ENCODE measurements at regions not wholly inside any gene's neighbourhood (a gene's known extent, or its start where the extent isn't known, plus 50 kb on each side); places are given as distances from the start of the nearest gene placed in this dataset.

DNA sequence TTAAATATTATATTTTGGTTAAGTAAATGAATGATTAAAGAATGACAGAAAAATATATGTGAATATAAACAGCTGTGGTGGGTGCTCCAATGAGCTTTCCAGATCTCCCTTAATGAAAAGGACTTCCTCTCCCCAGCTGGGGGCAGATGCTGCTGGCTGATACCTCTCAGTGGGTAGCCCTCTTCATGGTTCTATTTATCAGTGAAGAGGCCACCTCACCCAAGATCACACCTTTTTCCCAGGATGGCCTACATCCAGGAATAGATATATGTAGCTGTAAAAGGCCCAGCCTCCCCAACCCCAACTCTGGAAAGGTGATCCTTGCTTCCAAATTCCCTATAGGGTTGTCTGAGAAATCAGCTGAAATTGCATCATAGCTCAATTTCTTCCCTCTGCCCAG lies 135.2 kb upstream of the ACVR2A start:
- no peak for DNase-seq

DNA sequence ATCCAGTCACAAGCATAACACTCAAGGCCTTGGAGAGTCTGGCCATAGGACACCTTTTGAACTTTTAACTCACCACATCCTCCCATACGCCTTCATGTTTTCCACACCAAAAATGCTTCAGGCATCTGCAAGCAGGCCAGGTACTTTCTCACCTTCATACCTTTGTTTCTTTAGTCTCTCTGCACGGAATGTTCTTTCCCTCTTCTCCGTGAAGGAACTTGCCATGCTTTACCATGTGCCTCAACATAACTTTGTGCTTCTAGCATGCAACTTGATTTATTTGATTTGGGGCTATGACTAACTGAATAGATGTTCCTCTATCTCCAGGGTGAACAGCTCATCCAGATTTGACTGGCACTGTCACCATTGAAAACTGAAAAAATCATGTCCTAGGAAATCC lies 141.7 kb upstream of the ACVR2A start:
- DNase-seq = no peak

DNA sequence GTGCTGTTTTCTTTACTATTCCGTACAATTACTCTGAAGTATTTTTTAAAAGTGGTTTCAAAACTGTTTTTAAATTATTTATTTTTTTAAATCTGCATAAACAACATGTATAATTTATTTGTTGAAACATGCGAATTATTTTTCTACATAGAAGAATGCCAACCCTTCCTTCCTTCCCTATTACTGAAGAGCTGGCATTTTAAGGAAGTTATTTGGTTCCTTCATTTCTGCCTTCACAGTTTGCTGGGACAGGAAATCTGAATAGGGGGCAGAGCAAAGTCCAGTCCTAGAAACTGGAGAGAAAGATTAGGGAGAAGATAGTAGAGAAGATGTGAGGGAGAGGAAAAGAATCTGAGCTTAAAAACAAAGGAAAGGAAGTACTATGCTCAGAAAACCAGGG lies 146.7 kb upstream of the ACVR2A start:
- no peak for DNase-seq

DNA sequence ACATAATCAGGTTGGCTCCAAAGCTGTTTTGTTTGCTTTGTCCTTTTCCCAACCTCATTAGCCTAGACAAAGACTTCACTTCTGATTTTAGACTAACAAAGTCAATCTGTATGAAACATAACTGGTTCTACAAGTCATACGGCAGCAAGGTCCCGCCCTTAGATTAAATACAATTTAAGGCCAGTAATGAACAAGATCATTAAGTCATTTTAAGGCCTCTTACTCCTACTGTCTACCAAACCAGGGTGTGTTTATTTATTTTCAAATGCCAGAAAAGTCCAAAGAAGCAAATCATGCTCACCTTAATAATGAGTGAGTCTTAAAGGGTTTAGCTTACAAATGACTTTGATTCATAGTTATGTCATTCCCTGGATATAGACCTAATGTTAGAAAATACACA lies 148.4 kb upstream of the ACVR2A start:
- no peak for DNase-seq

DNA sequence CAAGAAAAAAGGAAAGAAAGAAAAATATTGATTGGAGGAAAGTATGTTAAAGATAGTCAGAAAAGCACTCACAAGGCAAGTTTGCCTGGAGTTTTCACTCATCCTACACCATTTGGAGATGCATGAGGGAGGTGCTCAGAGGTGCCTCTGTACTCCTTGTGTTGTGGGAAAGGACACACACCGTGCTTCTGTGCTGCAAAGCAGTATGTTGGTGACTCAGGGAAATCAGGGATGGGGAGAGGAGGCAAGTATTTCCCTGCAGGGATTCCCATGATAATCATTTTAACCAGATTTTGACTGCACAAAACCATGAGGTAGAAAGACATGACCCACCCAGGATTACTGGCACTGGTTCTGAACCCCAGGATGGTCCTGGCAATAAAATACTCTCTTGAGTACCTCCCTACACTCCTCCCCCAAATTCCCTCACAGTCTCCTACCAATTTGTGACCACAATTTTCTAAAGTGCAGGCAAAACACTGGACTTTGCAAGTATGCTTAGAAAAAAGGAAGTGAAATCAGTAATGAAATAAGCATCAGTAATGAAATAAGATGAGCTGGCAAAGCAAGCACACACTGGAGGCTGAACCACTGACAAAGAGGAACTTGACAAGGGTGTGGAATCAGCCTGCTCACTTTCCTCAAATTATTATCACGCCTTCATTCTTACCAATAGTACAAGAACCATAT lies 155.5 kb upstream of the ACVR2A start:
- DNase-seq = no peak

DNA sequence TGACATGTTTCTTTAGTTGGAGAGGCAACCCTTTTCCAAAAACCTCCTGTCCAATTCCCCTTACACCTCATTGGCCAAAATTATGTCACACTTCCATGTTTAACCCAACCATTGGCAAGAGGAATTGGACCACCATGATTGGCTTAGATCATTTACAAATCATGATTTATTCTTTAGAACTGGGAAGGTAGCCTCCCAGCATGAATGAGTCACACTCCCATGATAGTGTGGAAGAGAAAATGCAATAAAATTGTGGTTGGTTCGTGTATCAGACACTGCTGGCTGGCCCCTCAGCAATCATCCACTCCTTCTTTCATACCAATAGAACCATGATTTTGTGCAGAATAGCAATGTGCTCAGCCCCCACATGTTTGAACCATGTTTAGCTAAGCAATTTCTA lies 156.6 kb upstream of the ACVR2A start:
- no peak for DNase-seq

DNA sequence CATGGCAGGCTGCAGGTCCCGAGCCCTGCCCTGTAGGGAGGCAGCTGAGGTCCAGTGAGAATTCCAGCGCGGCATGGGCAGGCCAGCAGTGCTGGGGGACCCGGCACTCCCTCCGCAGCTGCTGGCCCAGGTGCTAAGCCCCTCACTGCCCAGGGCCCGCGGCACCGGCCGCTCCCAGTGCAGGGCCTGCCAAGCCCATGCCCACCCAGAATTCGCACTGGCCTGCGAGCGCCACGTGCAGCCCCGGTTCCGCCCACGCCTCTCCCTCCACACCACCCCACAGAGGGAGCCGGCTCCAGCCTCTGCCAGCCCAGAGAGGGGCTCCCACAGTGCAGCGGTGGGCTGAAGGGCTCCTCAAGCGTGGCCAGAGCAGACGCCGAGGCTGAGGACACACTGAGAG lies 158.5 kb upstream of the ACVR2A start:
- no peak for DNase-seq

DNA sequence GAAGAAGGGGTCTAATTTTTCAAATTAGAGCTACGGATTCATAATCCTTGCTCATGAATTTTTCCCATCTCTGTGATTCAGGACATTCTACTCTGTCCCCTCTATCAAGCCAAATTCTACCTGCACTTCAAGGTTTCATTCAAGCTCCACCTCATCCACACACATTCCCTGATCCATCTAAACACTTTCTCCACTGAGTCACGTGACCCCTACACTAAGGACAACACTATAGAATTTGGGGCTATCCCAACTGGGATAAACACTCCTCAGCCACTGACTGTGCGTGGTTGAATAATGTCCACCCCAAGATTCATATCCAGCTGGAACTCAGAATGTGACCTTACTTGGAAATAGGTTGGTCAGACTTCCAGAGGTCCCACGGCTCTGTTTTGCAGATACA lies 159.9 kb upstream of the ACVR2A start:
- DNase-seq = no peak

DNA sequence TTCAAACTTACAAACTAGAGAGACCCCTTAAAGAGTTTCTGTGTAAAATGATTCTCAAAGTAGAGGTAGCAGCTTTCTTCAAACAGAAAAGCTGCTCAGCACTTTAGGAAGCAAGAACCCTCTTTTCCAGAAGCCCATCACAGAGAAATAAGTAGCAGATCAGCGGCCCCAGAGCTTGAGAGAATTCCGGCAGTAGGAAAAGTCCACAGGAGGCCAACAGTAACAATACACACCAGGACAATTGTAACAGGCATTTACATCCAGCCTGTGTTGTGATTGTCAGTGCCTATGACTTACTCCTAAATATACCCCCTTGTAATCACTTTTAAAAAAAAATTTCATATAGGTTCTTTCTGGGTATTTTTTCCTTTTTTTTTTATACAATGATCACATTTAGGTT lies 161.4 kb upstream of the ACVR2A start:
- DNase-seq = no peak

DNA sequence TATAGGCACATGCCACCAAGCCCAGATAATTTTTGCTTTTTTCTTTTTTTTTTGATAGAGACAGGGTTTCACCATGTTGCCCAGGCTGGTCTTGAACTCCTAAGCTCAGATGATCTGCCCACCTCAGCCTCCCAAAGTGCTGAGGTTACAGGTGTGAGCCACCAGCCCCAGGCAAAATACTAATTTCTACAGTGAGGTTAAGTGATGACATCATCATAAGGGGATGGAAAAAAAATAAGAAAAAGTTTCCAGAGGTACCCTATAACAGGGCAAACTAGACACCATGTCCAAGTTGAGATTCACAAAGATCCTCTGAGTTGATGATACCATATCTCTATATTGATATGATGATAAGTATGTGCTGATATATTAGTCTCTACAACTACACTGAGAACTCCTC lies 163.7 kb upstream of the ACVR2A start:
- DNase-seq = no peak

DNA sequence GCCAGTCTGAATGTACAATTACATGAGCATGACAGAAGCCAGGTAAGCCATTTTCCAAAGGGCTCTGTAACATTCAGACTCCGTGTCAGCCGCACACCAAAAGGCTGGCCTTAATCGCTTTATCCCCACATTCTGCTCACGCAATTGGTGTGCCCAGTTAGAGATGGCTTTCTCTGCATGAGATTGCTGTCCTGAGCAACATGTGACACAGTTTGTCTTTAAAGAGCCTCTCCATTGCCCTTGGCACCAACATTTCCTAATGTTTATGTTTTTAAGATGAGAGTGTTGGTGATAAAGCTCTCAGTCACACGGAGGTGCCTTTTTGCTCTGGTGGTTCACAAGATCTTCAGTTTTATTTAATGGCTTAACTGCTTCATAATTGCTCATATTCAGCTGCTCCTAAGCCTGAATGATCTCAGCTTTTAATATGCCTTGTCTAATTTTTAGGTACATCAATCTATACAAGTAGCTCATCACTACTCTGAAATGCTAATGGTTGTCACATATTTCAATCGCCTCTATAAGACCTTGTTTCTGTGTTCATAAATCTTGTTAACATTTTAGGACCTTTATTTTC lies 164.8 kb upstream of the ACVR2A start:
- DNase-seq = no peak

DNA sequence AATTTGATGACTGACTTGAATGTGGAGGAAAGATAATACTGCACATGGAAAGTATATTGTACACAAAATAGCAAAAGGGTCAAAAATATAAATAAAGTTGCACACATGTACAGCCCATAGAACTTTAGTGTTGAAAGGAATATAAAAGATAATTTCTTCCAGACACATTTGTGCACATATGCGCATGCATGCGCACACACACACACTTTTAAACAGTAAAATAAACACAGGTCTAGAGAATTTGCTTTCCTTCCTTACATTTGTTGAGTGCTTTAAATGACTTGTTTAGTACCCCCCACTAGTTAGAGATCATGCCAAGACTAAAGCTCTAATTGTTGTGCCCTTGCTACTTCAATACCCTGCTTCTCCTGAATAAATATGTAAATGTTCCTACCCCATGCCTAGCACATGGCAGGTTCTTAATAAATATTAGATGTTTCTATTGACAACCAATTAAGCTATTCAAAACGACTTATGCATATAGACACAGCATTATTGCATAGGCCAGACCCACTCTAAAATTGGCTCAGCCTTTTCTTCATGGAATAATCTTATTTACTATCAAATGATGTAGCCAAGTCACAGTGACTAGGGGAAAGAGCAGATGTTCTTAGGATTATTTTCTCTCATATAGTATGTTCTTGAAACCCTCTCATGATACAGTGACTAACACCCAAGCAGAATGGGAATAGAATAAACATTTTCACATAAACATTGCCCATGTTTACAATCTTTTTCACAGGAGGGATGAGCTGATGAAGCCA lies 165.5 kb upstream of the ACVR2A start:
- DNase-seq = no peak

DNA sequence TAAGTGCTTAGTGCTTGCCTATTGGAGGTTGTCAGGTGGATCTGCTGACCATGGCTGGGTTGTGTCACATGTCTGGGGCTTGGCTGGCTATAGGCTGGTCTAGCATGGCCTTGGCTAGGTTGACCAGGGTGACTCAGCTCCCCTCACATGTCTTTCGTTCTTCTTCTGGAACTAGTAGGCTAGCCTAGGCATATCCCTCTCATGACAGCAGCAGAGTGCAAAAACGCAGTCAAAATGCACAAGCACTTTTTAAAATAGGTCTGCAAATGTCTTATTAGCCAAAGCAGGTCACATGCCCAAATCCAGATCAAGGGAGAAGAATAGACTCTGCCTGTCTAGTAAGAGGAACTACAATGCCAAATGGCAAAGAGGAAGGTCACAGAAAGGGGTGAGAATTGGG lies 179.7 kb upstream of the ACVR2A start:
- no peak for DNase-seq

DNA sequence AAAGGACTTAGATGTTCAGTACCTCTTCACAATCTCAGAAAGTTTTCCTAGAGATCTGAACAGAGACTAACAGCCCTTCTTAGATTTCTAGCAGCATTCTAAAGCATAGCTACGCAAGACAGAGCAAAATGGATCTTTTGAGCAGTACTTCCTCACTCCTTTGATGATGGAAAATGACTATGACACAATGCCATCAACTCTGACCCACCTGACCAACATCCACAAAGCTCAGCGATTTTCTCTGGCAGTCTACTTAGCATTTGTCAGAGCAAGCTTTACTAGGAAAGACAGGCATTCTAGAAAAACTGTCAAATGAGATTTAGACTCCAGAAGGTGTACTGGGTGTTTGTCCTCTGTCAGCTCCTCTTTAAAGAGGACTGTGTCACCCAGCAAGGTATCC lies 180.9 kb upstream of the ACVR2A start:
- DNase-seq = no peak

DNA sequence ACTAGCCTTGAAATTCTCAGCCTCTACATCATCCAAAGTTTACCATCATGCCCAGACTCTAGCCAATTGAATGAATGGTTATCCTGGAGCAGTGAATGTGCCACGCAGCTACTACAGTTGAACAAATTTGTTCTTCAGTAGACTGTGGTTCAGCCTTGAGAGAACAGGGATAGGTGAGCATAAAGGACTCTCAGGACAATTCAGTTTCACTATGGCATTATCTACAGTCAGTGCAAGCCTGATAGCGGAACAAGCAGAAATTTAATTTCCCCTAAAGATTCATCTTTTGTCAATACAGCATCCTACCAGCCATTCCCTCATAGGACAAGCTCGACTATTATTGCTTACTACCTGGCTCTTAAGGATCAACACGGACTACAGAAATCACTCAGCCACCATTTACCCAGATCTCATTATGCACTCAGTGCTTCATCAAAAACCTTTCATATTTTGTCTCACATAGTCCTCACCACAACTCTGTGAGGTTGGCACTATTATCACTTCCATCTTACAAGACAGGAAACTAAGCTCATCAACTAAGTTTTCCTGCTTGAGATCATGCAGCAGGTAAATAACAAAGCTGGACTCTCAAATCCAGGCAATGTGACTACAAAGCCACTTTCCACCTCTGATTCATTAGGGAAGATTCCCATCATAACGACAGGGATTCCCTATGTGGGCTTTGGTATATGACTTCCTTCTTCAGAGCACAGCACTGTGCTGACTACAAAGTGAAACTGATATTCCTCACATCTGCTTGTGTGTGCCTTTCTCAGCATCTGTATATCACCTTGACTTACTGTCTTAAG lies 181.5 kb upstream of the ACVR2A start:
- no peak for DNase-seq

DNA sequence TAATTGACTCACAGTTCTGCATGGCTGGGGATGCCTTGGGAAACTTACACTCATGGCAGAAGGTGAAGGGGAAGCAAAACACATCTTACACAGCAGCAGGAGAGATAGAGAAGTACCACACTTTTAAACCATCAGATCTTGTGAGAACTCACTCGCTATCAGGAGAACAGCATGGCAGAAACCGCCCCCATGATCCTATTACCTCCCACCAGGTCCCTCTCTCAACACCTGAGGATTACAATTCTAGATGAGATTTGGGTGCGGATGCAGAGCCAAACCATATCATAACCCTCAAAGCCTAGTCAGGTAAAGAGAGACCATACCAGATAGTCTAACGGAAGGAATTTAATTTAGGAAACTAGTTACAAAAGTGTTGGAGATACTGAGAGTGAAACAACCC lies 182.6 kb upstream of the ACVR2A start:
- DNase-seq = no peak

DNA sequence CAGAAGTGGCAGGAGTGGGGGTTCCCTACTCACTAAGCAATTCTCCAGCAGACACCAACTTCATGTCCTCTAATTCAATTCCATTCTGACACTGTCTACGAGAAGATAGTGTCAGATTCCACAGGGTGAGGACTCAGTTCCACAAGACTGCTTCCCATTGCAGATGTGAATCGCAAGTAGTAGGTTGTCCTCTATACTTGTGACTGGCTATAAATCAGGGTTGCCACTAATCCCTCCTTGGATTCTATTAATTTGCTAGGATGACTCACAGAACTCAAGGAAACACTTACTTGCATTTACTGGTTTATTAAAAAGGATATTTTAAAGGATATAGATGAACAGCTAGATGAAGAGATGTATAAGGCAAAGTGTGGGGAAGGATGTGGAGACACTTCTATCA lies 184.1 kb upstream of the ACVR2A start:
- no peak for DNase-seq

DNA sequence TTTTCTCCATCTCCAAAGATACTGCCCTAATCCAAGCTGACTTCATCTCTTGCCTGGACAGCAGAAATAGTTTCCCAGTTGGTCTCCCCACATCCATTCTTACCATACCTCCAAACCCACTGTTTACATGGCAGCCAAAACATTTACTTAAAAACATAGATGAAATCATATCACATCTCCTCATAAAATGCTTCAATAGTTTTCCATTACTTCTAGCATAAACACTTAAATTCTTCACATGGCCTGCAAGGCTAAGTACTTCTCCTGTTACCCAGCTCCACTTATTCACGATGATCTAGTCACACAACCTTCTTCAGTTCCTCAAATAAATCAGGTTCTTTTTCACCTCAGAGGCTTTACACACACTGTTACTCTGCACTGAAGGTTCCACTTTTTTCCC lies 185.8 kb upstream of the ACVR2A start:
- DNase-seq = no peak

DNA sequence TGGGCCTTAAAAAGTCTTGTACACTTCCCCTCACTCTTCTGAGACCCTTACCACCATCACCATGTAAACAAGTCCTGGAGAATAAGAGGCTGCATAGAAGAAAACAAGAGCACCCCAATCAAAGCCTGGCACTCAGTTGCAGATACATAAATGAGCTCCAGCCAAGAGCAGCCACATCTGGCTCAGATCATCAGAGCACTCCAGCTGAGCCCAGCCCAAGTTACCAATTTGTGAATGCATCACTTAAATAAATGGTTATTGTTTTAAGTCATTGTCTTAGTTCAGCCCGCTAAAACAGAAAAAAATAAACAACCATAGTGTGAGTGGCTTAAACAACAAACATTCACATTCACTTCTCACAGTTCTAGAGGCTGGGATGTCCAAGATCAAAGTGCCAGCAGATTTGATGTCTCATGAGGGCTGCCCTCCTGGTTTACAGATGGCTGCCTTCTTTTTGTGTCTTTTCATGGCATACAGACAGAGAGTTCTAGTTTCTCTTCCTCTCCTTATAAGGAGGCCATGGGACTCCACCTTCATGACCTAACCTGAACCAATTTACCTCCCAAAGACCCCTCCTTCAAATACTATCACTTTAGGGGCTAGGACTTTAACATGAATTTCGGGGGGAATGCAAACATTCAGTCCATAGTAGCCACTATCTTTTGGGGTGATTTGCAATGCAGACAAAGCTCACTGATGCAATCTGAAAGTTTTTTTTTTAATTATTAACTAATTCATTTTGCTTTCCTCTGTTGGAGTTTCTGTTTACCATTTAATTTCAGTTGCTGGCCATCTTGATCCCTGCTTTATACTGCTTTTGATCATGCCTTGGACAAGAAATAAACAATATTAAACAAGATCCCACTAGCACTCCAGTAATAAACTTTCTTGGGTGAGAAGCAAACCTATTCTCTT lies 187.5 kb upstream of the ACVR2A start:
- no peak for DNase-seq

DNA sequence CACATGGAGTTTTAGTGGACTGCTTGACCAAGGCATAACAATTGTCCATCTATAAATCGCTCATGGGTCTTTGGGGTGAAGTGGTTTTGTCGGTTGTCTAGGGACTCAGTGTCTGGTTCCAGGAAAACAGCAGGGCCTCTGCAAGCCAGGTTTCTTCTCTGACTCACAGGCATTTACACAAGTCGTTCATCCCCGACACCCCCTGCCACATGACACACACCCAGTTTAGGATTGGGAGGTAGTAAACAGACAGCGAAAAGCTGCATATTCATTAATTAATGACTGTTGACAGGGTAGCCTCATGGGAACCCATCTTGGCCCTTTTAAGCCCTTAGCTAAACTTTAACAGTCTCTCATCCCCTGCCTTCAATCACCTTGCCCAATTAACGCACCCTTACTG lies 194.8 kb upstream of the ACVR2A start:
- no peak for DNase-seq

DNA sequence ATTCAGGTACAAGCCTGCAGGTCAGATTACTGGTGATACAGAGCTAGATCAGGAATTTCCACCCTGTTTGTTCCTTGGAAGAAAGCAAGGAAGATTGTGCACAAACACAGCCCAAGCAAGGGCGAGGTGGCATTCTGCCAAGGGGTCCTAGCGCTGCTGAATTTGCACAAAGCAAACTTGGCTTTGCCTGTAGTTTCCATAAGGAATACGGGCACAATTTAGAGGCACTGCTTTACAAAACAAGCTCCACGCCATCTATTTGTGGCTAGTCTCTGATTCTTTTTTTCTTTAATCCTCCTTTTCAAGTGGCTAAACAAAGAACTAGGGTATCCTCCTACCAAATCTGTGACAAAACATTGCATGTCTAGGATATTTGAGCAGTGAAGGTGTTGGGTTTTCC lies 195.5 kb upstream of the ACVR2A start:
- DNase-seq = no peak

DNA sequence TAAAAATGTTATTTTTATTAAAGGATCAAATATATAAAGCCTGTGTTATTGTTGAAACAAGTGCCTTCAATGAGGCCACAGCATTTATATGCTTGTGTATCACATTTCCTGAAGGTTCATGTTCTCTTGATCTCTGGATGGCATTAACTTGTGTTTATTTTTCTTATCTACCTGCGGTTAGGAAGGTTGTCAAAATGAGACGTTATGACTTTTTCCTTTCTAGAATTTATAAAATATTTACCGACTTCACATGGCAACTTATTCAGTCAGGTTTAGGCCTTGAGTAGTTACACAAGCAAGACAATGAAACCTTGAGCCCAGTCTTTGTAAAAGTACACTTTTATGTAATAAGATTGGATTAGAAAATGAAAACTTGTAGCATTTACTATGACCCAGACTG lies 196.4 kb upstream of the ACVR2A start:
- DNase-seq = no peak

DNA sequence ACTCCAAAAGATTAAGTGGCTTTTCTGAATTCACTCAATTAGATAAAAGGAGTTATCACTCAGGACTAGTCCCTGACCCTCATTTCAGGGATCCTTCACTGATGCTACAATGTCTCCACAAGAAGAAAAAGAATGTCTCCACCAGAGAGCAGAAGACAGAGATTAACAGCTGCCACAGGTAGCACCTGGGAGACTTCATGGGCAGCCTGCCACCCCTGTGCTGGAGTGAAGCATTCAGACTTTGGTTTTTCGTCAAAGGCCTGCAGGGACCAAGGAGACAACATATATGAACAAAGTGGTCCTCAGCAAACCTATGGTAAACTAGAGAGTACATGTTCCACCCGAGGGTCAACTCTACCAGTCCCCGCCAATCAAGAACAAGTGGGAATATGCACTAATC lies 197.0 kb upstream of the ACVR2A start:
- no peak for DNase-seq

Measured in GOT3 (cell line).